ENCODE measurements at regions not wholly inside any gene's neighbourhood (a gene's known extent, or its start where the extent isn't known, plus 50 kb on each side); places are given as distances from the start of the nearest gene placed in this dataset.

GRCh38 chr10:61140765-61141392 lies 196.9 kb upstream of the RHOBTB1 start:
- DNase-seq (ENCODE audit: low spot score), result peak; percentile 57

GRCh38 chr10:61139592-61139953 lies 195.6 kb upstream of the RHOBTB1 start:
- DNase-seq (ENCODE audit: low spot score), result peak; percentile 12

- DNase-seq (ENCODE audit: low spot score), result no peak
Measured at GRCh38 chr10:61138708-61139591, 195.0 kb upstream of the RHOBTB1 start.

- peak; percentile 77 for DNase-seq (ENCODE audit: low spot score)
Measured at GRCh38 chr10:61136139-61136538, 192.2 kb upstream of the RHOBTB1 start.

GRCh38 chr10:61135276-61135721 lies 191.3 kb upstream of the RHOBTB1 start:
- peak; percentile 61 for DNase-seq (ENCODE audit: low spot score)

- no peak for DNase-seq (ENCODE audit: low spot score)
Measured at GRCh38 chr10:61130366-61130765, 186.4 kb upstream of the RHOBTB1 start.

- DNase-seq (ENCODE audit: low spot score), result no peak
Measured at GRCh38 chr10:61128196-61128595, 184.2 kb upstream of the RHOBTB1 start.

GRCh38 chr10:61125560-61126170 lies 181.7 kb upstream of the RHOBTB1 start:
- DNase-seq (ENCODE audit: low spot score), result no peak

- DNase-seq (ENCODE audit: low spot score), result no peak
Measured at GRCh38 chr10:61124756-61125530, 181.0 kb upstream of the RHOBTB1 start.

- DNase-seq (ENCODE audit: low spot score), result no peak
Measured at GRCh38 chr10:61120805-61121204, 176.8 kb upstream of the RHOBTB1 start.

GRCh38 chr10:61119573-61119972 lies 175.6 kb upstream of the RHOBTB1 start:
- DNase-seq (ENCODE audit: low spot score), result no peak

- DNase-seq (ENCODE audit: low spot score), result no peak
Measured at GRCh38 chr10:61115897-61116296, 171.9 kb upstream of the RHOBTB1 start.

- DNase-seq (ENCODE audit: low spot score), result no peak
Measured at GRCh38 chr10:61112771-61113170, 168.8 kb upstream of the RHOBTB1 start.

GRCh38 chr10:61110936-61111335 lies 167.0 kb upstream of the RHOBTB1 start:
- no peak for DNase-seq (ENCODE audit: low spot score)

GRCh38 chr10:61110188-61110844 lies 166.3 kb upstream of the RHOBTB1 start:
- no peak for DNase-seq (ENCODE audit: low spot score)

- no peak for DNase-seq (ENCODE audit: low spot score)
Measured at GRCh38 chr10:61108915-61109314, 164.9 kb upstream of the RHOBTB1 start.

GRCh38 chr10:61100887-61101286 lies 156.9 kb upstream of the RHOBTB1 start:
- DNase-seq (ENCODE audit: low spot score), result no peak

GRCh38 chr10:61099756-61100155 lies 155.8 kb upstream of the RHOBTB1 start:
- no peak for DNase-seq (ENCODE audit: low spot score)

GRCh38 chr10:61098966-61099365 lies 155.0 kb upstream of the RHOBTB1 start:
- DNase-seq (ENCODE audit: low spot score), result no peak

- DNase-seq (ENCODE audit: low spot score), result no peak
Measured at GRCh38 chr10:61097026-61097425, 153.0 kb upstream of the RHOBTB1 start.

- DNase-seq (ENCODE audit: low spot score), result no peak
Measured at GRCh38 chr10:61096056-61096455, 152.1 kb upstream of the RHOBTB1 start.

GRCh38 chr10:61091531-61091930 lies 147.5 kb upstream of the RHOBTB1 start:
- DNase-seq (ENCODE audit: low spot score), result no peak

All from kidney tubule cell (primary cell).